Adipocyte (in vitro differentiated cells): ENCODE measurements at regions not wholly inside any gene's neighbourhood (a gene's known extent, or its start where the extent isn't known, plus 50 kb on each side); places are given as distances from the start of the nearest gene placed in this dataset.

Source experiments
- DNase-seq: peaks from one replicate; pipeline ENCODE4 v3.0.0-alpha.2; 2015; ENCODE audit warnings: low read depth
- H3K27me3 ChIP-seq: replicated peaks from 2 replicates; pipeline ENCODE4 v1.7.0; 2013; ENCODE audit warnings: mild to moderate bottlenecking, low read length, moderate library complexity; ENCODE audit not compliant: control insufficient read depth, insufficient read depth
- H3K36me3 ChIP-seq: 2 replicates; pipeline ENCODE4 v1.7.0; 2013; ENCODE audit warnings: low read length, mild to moderate bottlenecking, moderate library complexity; ENCODE audit not compliant: control insufficient read depth, insufficient read depth, severe bottlenecking
- H3K4me1 ChIP-seq: 2 replicates; pipeline ENCODE4 v1.7.0; 2013; ENCODE audit warnings: mild to moderate bottlenecking, low read length, moderate library complexity; ENCODE audit not compliant: control insufficient read depth, insufficient read depth
- H3K4me3 ChIP-seq: 2 replicates; pipeline ENCODE4 v1.7.0; 2013; ENCODE audit warnings: mild to moderate bottlenecking, low read length, moderate library complexity
- H3K9ac ChIP-seq: 2 replicates; pipeline ENCODE4 v1.7.0; 2013; ENCODE audit warnings: mild to moderate bottlenecking, low read length, moderate library complexity
- H3K9me3 ChIP-seq: 2 replicates; pipeline ENCODE4 v1.7.0; 2013; ENCODE audit warnings: mild to moderate bottlenecking, low read length, moderate library complexity; ENCODE audit not compliant: control insufficient read depth

- Histone ChIP-seq H3K36me3 (no peaks in the 10 kb centered on the region), H3K9me3 (peaks cover 8% of the 10 kb centered on the region), H3K9ac (no peak overlapping the region), H3K4me3 (no peak overlapping the region), H3K27me3 (peaks cover 15% of the 10 kb centered on the region), H3K4me1 (peaks cover 18% of the 10 kb centered on the region)
- DNase-seq, result no peak
Measured at GRCh38 chr20:56820984-56821383, 191.9 kb downstream of the TFAP2C start.

- Histone ChIP-seq H3K27me3 (peaks cover 23% of the 10 kb centered on the region), H3K9ac (peak overlapping the region; percentile 60), H3K4me3 (peak overlapping the region; percentile 62), H3K36me3 (no peaks in the 10 kb centered on the region), H3K4me1 (peaks cover 22% of the 10 kb centered on the region), H3K9me3 (no peaks in the 10 kb centered on the region)
- DNase-seq, result no peak
Measured at GRCh38 chr20:56826306-56826704, 197.2 kb downstream of the TFAP2C start.

GRCh38 chr20:56826705-56827665 lies 197.9 kb downstream of the TFAP2C start:
- H3K4me3 ChIP-seq, result peak overlapping the region; percentile 62
- DNase-seq, result peak; percentile 89
- H3K4me1 ChIP-seq, result peaks cover 22% of the 10 kb centered on the region
- peaks cover 28% of the 10 kb centered on the region for H3K27me3 ChIP-seq
- H3K9ac ChIP-seq, result peak overlapping the region; percentile 60
- H3K9me3 ChIP-seq, result no peaks in the 10 kb centered on the region
- H3K36me3 ChIP-seq, result no peaks in the 10 kb centered on the region

GRCh38 chr20:56827763-56828162 lies 198.7 kb downstream of the TFAP2C start:
- H3K36me3 ChIP-seq, result no peaks in the 10 kb centered on the region
- peak overlapping the region; percentile 62 for H3K4me3 ChIP-seq
- no peaks in the 10 kb centered on the region for H3K9me3 ChIP-seq
- peak overlapping the region; percentile 45 for H3K9ac ChIP-seq
- H3K4me1 ChIP-seq, result peaks cover 22% of the 10 kb centered on the region
- peaks cover 29% of the 10 kb centered on the region for H3K27me3 ChIP-seq
- DNase-seq, result peak; percentile 12

- Histone ChIP-seq H3K9me3 (no peaks in the 10 kb centered on the region), H3K4me3 (no peak overlapping the region), H3K4me1 (peaks cover 22% of the 10 kb centered on the region), H3K36me3 (no peaks in the 10 kb centered on the region), H3K27me3 (peaks cover 36% of the 10 kb centered on the region), H3K9ac (no peak overlapping the region)
- DNase-seq, result no peak
Measured at GRCh38 chr20:56828402-56828801, 199.3 kb downstream of the TFAP2C start.

- Histone ChIP-seq H3K9me3 (no peaks in the 10 kb centered on the region), H3K9ac (no peak overlapping the region), H3K4me3 (no peak overlapping the region), H3K27me3 (peaks cover 50% of the 10 kb centered on the region), H3K36me3 (no peaks in the 10 kb centered on the region), H3K4me1 (peaks cover 22% of the 10 kb centered on the region)
- no peak for DNase-seq
Measured at GRCh38 chr20:56829788-56830385, 200.8 kb downstream of the TFAP2C start.

- no peak for DNase-seq
- Histone ChIP-seq H3K9me3 (no peaks in the 10 kb centered on the region), H3K4me3 (no peak overlapping the region), H3K9ac (no peak overlapping the region), H3K4me1 (peaks cover 14% of the 10 kb centered on the region), H3K27me3 (peaks cover 65% of the 10 kb centered on the region), H3K36me3 (no peaks in the 10 kb centered on the region)
Measured at GRCh38 chr20:56831795-56832194, 202.7 kb downstream of the TFAP2C start.

GRCh38 chr20:56833427-56833826 lies 204.3 kb downstream of the TFAP2C start:
- peaks cover 80% of the 10 kb centered on the region for H3K27me3 ChIP-seq
- no peak for DNase-seq
- no peak overlapping the region for H3K9ac ChIP-seq
- no peaks in the 10 kb centered on the region for H3K4me1 ChIP-seq
- no peak overlapping the region for H3K4me3 ChIP-seq
- H3K36me3 ChIP-seq, result no peaks in the 10 kb centered on the region
- H3K9me3 ChIP-seq, result peaks cover 4% of the 10 kb centered on the region

- Histone ChIP-seq H3K36me3 (no peaks in the 10 kb centered on the region), H3K9me3 (peaks cover 4% of the 10 kb centered on the region), H3K4me3 (no peak overlapping the region), H3K27me3 (peaks cover 80% of the 10 kb centered on the region), H3K9ac (no peak overlapping the region), H3K4me1 (no peaks in the 10 kb centered on the region)
- no peak for DNase-seq
Measured at GRCh38 chr20:56835829-56836550, 206.9 kb downstream of the TFAP2C start.

- Histone ChIP-seq H3K9me3 (peaks cover 8% of the 10 kb centered on the region), H3K4me3 (no peak overlapping the region), H3K4me1 (no peaks in the 10 kb centered on the region), H3K27me3 (peaks cover 79% of the 10 kb centered on the region), H3K9ac (no peak overlapping the region), H3K36me3 (no peaks in the 10 kb centered on the region)
- DNase-seq, result no peak
Measured at GRCh38 chr20:56839222-56839621, 210.1 kb downstream of the TFAP2C start.

GRCh38 chr20:56839786-56840185 lies 210.7 kb downstream of the TFAP2C start:
- H3K36me3 ChIP-seq, result no peaks in the 10 kb centered on the region
- no peak for DNase-seq
- peaks cover 79% of the 10 kb centered on the region for H3K27me3 ChIP-seq
- no peak overlapping the region for H3K9ac ChIP-seq
- no peak overlapping the region for H3K4me3 ChIP-seq
- no peaks in the 10 kb centered on the region for H3K4me1 ChIP-seq
- peaks cover 8% of the 10 kb centered on the region for H3K9me3 ChIP-seq
